Activated CD8-positive, alpha-beta memory T cell treated with anti-CD3 and anti-CD28 coated beads, Interleukin-2, amount 50 U/mL, for 48 hours (primary cell): ENCODE measurements at regions not wholly inside any gene's neighbourhood (a gene's known extent, or its start where the extent isn't known, plus 50 kb on each side); places are given as distances from the start of the nearest gene placed in this dataset.

ENCODE experiments used
- DNase-seq: peaks from one replicate; pipeline ENCODE4 v3.0.0-alpha.2; 2020

DNA sequence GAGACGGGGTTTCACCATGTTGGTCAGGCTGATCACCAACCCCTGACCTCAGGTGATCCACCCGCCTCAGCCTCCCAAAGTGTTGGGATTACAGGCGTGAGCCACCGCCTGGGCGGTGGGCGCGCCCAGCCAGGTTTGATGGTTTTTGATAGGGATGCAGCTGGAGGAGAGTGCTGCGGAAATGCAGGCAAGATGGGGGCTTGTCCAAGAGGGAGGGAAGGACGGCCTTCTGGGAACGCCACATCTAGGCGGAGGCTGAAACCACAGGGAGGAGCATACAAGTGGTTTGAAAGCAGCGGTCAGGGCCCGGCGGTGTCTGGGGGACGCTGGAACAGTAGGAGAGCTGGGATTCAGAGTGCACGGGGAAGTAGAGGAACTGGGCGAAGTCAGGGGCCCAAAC lies 134.6 kb downstream of the VRK1 start:
- DNase-seq = no peak

DNA sequence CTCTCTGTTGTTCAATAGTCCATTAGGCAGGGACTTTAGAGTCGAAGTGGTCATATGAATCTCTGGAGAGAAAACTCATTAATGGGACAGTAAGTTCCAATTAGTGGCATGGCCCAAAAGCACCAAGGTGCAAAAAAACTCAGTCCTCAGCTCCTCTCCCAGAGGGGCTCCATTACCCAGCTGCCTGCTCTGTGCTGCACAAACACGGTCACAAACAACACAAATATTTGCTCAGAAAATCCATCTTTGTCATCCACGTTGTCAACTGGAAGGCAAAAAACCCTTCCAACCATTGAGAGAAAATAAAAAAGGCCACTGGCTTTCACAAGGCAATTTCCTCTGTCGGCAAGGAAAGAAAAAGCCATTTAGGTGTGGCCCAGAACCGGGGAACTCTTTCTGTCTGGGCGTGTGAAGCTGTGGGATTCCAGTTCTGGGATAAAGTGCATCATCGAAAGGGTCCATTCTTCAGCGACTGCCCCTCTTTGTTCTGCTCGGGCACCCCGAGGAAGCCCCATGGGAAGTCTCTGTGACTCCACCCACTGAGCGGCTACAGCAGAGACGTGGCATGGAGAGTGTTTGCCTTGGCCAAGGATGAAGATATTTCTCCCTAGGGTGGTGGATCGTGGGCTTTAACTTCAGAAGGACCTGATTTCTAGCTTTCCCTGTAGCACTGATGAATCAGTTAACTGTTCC lies 137.6 kb downstream of the VRK1 start:
- DNase-seq = no peak

DNA sequence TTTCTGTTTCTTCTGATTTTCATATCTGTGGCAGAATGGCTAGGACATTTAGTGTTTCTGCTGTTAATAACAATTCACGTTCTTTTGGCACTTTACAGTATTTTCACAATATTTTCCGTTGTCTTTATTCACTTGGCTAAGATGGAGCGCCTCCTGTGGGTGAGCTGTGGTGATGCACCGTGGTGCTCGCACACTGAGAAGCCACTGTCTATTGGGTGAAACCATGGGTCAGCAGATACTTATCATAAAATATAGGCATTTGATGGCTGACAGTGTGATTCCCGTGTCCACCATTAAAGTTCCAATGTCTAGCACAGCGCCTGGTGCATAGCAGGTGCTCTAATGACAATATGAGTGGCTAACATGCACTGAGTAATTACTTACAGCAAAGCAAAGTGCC lies 141.8 kb downstream of the VRK1 start:
- DNase-seq = no peak

DNA sequence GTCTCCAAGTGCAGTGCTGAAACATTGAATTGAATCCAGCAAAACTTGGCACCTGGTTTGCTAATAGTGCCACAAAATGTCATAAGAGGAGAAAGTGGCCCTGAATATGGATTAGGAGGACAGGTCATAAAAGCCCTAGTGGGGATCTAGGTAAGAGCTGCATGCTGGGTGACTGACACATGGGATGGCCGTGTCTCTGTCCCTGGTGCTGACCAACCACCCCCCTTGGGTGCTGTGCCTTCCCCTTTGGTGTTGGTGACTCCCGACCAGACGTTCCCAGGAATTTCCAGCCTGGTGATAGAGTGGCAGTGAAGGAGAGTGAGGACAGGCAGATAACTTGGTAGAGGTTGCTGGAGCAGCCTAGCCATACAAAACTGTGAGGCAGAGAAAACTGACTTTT lies 142.8 kb downstream of the VRK1 start:
- DNase-seq = no peak

DNA sequence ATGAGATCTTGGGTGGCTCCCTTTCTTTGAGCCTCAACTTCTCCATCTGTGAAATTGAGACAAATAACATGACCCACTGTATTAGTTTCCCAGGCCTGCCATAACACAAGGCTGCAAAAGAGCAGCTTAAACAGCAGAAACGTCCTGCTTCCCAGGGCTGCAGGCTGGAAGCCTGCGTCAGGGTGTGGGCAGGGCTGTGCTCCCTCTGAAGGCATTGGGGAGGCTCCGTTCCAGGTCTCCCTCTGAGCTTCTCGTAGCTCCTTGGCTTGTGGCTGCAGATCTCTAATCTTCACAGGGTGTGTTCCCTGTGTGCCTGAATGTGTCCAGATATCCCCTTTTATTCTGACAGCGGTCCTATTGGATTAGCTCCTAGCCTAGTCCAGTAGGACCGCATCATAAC lies 147.1 kb downstream of the VRK1 start:
- no peak for DNase-seq

DNA sequence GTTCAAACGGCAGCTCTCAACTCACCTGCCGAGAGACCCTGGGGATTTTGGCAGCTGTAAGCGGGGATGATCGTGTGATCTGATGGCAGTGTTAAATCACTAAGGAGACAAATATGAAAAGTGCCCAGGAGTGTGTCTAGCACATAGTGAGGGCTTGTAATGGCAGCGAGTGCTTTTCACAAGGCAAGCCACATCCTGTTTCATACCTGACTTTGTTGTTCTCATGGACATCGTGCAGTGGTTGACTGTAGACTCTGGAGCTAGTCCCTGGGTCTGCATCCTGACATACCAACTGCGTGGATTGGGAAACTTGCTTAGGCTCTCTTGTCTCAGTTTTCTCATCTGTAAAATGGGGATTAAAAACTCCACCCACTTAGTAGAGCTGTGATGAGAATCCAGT lies 148.5 kb downstream of the VRK1 start:
- DNase-seq = no peak

DNA sequence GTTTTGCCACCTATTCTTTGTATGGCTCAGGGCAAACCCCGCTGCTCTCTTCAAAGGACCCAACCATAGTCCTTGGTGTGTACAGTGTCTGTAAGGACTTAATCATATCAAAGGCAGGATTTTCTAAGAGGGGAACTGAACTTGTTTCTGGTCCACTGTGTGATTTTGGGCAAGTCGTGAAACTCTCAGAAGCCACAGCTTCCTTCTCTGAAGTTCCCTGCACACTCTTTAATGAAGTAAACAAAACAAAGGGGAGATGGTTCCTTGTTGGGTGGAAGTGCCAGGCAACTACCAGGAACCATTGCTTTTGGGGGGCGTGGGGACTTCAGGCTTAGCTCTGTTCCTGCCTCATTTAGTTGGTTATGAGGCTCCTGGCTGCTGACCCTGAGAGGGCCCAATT lies 152.4 kb downstream of the VRK1 start:
- DNase-seq = no peak

DNA sequence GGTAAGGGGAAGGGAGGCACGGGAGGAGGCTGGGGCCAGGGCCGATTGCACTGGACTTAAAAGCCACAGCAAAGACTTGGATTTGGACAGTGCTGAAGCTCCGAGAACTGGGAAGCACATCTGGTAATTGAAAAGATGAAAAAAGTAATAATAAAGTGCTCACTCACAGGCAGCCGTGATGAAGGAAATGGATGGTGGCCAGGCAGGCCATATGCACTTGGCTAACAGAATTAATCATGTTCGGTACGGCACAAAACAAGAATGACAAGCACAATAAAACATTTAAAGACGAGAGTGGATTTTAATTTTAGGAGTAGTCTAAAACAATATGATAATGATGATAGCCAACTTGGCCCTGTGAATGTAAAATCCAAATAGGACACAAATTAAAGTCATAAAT lies 154.3 kb downstream of the VRK1 start:
- DNase-seq = no peak

DNA sequence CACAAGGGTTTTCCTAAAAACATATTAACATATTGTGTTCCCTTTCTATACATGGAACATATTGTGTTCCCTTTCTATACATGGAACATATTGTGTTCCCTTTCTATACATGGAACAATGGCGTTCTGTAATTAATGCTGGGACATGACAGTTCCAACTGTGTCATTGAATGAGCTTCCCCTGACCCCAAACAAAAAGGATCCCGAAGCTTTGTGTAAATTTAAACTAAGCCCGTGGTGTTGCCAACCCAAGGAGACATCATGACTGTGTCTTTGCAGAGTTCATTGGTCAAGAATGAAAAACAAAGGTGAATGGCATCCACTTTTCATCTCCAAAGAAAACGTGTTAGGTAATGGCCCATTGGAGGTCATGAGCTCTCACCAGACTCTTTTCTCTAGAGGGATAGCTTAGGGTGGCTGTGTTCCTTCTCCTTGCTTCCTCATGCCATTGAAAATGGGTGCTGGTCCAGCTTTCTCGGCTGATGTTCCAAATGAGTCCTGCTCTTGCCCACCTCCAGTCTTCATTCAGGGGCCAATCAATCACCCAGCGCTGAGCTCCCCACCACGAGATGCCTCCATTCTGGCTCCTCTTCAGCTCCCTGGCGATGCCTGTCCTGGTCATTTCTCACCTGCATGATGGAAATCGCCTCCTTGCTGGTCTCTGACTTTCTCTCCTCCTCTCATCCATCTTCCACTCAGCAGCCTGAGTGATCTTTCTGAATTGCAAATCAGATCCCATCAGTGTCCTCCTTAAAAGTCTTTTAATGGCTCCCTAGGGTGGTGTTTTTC lies 156.1 kb downstream of the VRK1 start:
- no peak for DNase-seq

DNA sequence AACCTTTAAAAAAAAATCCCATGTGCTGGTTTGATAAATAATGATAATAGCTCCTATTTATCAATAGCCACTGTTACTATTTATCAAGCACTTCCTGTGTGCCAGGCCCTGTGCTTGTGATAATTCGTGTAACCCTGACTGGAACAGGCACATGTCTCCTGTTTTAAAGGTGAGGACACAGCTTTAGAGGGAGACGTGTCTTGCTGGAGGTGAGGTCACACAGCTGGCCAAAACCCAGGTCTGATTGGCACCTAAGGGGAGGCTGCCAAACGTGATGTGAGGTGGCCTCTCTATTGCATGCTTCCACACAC lies 156.6 kb downstream of the VRK1 start:
- no peak for DNase-seq

DNA sequence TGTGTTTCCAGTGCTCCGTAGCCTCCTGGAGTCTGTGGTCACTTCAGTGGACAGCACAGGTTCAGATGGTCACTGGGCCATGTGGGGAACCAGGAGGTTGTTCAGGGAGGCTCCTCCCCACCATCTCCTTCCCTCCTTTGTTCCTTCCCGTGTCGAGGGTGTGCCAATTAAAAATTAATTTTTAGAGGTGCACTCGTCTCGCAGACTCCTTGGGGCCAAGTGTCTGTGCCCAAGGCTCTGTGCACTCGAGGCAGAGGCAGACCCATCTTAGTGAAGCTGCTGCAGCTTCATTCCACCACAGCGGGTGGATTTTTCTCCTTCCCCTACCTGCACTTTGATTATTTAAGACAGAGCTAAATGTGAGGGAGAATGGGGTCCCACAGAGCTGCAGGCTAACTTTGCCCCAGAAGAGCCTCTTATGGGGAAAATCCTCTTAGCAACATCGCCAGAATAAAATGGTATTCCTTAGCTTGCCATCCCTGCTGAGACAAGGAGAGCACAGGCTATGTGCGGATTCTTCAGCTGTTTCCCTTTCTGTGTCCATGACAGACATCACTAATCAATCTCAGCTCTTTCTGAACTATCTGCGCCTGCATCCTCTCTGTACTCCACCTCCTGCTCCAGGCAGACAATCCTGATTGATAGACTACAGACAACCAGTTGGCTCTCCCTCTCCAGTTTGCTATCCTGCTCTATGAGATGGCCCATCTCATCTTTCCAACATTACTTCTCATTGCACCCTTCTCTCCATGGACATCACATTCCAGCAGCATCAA lies 159.5 kb downstream of the VRK1 start:
- no peak for DNase-seq

DNA sequence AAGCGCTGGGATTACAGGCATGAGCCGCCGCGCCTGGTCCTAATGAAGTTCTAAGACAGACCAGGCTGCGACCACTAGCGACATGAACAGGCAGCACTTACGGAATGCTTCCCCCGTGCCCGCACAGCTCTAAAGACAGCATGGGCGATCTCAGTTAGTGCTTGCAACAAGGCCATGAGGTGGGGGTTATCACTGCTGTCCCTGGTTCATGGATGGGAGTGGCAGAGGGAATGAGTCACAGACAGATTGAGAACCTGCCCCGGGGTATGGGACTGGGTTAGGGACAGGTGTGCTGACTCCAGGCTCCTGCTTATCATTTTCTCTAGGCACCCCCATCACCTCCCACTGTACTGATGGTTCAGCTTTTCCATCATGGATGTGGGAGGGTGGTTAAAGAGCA lies 160.9 kb downstream of the VRK1 start:
- no peak for DNase-seq

DNA sequence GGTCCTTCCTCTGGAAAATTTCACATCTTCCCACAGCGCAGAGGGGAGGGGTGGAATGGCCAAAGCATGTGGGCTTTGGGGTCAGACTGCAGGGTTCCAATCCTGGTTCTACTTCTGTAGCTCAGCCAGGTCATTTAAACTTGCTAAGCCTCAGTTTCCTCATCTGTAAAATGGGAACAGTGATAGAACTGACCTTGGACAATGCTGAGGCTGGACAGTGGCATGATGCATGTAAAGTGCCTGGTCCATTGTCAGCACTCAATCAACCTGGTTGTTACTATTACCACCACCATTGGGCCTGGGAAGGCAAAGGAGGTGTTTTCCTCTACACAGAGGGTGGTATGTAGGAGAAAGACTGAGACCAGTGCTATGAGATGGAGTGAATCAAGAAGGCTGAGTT lies 162.8 kb downstream of the VRK1 start:
- DNase-seq = no peak

DNA sequence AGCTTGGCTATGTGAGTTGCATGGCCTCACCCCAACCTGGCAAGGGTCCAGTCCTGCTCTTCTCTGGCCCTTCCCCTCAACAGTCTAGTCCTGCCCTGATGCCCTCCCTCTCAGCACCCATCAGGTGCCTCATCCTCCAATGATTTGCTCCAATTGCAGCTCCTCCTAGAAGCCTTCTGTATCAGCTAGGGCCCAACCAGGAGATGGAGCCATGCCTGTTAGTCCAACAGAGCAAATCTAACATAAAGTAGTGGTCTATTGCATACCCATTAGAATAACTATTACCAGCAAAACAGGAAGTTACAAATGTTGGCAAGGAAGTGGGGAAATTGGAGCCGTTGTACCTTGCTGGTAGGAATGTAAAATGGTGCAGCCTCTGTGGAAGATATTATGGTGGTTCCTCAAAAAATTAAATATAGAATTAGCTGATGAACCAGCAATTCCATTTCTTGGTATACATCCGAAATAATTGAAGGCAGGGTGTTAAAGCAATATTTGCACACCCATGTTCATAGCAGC lies 163.5 kb downstream of the VRK1 start:
- no peak for DNase-seq

DNA sequence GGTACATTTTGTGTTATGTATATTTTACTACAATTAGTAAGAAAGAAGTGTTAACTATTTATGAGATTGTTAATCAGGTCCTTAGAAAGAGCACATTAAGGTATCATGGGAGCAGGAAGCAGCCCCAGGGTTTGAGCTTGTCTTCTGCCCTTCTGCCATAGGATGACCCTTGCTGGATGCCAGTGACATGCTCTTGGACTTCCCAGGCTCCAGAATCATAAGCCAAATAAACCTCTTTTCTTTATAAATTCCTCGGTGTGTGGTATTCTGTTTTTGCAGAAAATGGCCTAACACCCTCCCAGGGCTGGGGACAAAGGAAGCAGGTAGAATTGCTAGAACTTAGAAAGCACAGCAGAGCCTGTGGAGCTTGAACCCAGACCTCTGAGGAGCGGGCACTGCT lies 164.7 kb downstream of the VRK1 start:
- DNase-seq = no peak

DNA sequence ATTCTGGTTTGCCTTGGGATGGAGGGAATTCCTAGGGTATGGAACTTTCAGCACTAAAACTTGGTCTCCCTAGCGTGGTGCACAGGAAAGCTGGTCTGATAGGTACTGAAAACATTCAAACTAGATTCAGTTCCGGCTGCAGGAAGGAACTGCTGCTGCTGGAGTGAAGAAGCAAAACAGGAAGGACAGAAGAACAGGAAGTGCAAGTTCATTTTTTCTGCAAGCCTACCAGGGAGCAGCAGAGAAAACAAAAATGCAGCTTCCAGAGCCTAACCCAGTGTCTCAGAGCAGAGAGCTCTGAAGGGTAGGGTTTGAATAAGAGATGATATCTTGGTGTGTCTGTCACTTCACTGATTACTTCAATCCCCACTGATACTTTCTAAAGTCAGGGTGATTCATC lies 165.2 kb downstream of the VRK1 start:
- DNase-seq = no peak

DNA sequence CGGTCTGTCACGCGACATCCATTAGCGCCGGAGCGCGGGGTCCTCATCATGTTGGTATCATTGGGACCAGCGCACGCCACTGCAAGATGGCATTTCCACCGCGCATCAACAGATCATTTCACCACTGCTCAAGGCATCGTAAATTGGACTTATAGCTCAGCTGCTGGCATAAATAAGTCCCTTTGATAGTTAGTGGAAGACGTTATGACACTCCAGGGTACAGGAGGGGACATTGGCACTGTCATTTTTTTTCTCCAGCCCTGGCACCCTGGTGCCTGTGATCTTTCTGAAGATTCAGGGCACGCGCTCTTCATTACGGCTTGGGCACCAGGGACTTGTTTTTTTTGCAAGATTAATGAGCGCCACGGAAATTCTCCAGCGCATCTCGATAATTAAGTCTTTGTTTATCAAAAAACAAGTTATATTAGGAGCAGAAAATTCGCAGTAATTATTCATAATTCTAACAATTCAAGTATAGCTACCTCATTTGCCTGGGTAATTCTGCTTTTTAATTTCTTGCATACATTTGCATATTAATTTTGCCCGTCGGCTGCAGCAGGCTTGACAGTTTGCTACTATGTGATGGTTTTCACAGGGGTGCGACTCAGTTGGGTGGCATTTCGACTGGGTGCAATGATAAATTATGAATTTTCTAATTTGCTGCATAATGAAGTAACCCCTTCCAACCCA lies 167.7 kb downstream of the VRK1 start:
- no peak for DNase-seq

DNA sequence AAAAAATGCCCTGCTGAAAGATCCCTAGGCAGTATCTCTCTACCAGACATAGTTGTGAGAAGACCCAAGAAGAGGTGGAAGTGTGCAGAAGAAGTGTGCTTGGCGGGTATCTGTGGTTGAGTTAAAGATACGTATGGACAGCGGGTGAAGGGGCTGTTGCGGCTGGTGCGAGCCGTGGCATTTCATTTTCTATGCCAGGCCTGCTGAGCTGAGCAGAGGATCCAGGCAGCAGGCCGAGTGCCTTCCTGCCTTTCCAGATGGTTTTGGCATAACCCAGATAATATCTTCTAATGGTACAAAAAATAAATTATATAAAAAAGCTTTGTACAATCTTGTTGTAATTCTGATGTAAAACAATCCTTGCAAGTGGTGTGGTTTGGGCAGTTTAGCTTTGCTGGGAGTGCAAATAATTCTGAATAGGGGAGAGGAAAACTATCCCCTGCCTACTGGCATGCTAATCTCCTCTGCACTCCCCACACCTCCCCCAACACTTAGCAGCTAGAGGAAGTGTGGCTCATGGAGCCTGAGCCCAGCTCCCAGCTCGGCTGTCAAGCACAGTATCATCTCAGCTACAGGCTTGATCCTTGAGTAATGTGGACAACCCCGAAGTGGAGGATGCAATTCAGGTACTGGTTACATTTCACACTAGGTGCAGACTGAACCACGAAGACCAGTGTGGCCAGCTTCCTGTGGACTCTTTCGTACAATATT lies 168.9 kb downstream of the VRK1 start:
- DNase-seq = no peak

DNA sequence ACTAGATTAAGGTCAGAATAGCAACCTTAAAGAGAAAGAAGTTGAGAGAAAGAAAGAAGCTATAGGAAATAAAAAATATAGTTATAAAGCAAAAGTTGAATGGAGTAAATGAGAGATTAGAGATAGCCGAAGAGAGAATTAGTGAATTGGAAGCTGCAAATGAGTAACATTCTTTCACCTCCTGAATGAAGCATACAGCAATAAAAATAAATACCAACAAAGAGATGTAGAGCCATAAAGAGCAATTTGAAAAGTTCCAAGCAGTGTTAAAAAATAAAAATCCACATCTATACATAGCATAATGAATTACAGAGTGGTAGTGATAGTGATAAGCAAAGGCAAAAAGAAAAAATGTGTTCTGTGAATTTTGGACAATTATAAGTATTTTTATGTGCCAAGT lies 177.9 kb downstream of the VRK1 start:
- DNase-seq = no peak

DNA sequence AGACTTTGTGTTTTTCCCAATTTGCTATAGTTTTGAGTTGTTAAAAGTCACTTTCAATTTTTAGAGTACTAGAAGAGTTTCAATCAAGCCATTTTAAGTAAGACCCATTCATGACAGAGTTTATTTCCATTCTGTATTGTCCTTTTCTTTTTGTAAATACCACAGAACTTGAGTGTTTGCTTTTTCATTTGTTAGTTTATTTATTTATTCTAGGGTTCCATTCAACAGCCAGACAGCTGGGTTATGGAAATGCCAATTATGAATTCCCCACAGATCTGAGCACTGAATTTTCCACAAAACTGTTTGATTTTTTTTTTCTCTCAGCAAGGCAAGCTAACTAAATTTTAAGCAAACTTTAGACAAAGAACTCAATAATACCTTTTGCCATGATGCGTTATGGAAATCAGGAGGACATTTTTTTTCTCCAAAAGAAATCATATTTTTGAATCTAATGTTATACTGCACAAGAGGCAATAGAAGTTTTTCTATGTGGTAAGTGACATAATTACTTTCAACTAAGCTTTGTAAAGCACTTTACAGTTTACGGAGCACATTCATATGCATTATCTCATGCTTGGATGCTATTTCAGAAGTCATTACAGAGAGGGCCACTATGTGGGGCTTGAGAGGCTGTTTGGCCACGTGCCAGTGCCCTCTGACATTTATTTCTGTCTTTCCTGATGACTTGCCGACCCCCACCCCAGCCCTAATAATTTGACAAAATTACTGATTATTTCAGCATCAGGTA lies 181.5 kb downstream of the VRK1 start:
- no peak for DNase-seq

DNA sequence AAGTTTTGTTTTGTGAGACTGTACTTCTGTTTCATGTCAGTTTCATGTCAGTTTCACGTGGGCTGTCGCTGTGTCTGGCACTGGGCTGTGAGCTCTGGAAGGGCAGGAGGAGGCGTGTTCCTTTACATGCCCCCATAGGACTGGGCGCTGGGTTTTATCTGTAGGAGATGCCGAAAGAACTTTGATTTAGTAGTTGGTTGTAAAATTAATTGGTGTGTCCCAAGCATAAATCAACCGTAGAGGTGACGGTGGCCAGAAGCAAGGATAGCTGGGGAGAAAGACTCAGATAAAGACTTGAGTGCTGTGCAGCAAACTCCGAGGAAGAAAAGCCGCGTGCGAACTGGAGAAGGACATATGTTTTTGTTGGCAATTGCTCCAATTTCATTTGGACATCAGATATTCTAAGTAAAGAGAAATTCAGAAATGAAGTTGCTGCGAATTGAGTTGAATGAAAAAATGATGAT lies 182.5 kb downstream of the VRK1 start:
- no peak for DNase-seq

DNA sequence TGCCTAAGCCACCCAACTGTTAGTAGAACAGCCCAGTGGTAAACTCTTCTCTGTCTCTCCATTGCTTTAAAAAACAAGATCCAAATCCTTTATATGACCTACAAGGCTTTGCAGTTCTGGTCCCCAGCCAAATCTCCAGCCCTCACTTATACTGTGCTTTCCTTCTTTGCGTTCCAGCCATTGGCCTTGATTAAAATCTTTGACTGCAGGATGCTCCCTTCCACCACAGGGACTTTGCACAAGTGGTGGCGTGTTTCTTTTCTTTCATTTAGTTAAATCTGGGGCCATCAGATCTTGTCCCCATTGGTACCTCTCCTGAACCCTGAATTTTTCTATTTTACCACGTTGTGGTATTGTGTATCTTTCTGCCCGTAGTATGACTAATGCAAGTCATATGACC lies 183.7 kb downstream of the VRK1 start:
- DNase-seq = no peak
